Gastroesophageal sphincter (tissue), 3 donors: ENCODE measurements at regions not wholly inside any gene's neighbourhood (a gene's known extent, or its start where the extent isn't known, plus 50 kb on each side); places are given as distances from the start of the nearest gene placed in this dataset.

Source experiments
- CTCF ChIP-seq, 4 experiments: fragments of 200-600 bp in 2 of 4; fragments of 450-650 bp in 2 of 4; sonication (generic) in 1 of 4; IDR thresholded peaks; one replicate each; pipeline ENCODE4 v1.5.1; 2017 to 2019; ENCODE audit warnings: antibody characterized with exemption in 4 of 4, mild to moderate bottlenecking in 2 of 4, moderate library complexity in 2 of 4
- EP300 ChIP-seq: sonication (generic); formaldehyde crosslinking; IDR thresholded peaks from one replicate; pipeline ENCODE4 v1.6.1; 2017; ENCODE audit warnings: antibody characterized with exemption, mild to moderate bottlenecking
- POLR2A ChIP-seq, 2 donors: fragments of 450-650 bp; IDR thresholded peaks; one replicate each; pipeline ENCODE4 v1.6.1; 2017; ENCODE audit warnings: antibody characterized with exemption in 2 of 2, mild to moderate bottlenecking in 2 of 2, moderate library complexity in 1 of 2
- POLR2AphosphoS5 ChIP-seq: sonication (generic); formaldehyde crosslinking; IDR thresholded peaks from one replicate; pipeline ENCODE4 v1.6.1; 2017; ENCODE audit warnings: antibody characterized with exemption

- TF ChIP-seq CTCF (IDR thresholded peaks at IDR 0.05): no peak
- TF ChIP-seq POLR2A (IDR thresholded peaks at IDR 0.05): no peak
- TF ChIP-seq EP300: no peak
- TF ChIP-seq POLR2AphosphoS5: no peak
Measured at GRCh38 chr11:70725739-70726138, 327.4 kb downstream of the CTTN start.
